ENCODE measurements at regions not wholly inside any gene's neighbourhood (a gene's known extent, or its start where the extent isn't known, plus 50 kb on each side); places are given as distances from the start of the nearest gene placed in this dataset.

GRCh38 chr3:31448882-31449243, 83.9 kb upstream of the STT3B start:
- TF ChIP-seq, protein P1, sequence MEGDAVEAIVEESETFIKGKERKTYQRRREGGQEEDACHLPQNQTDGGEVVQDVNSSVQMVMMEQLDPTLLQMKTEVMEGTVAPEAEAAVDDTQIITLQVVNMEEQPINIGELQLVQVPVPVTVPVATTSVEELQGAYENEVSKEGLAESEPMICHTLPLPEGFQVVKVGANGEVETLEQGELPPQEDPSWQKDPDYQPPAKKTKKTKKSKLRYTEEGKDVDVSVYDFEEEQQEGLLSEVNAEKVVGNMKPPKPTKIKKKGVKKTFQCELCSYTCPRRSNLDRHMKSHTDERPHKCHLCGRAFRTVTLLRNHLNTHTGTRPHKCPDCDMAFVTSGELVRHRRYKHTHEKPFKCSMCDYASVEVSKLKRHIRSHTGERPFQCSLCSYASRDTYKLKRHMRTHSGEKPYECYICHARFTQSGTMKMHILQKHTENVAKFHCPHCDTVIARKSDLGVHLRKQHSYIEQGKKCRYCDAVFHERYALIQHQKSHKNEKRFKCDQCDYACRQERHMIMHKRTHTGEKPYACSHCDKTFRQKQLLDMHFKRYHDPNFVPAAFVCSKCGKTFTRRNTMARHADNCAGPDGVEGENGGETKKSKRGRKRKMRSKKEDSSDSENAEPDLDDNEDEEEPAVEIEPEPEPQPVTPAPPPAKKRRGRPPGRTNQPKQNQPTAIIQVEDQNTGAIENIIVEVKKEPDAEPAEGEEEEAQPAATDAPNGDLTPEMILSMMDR (IDR thresholded peaks at IDR 0.05; ENCODE audit: insufficient read depth, low read depth, low read length): no peak
- no peak for DNase-seq (ENCODE audit: low read depth)
- no peak overlapping the region for H3K4me3 ChIP-seq (ENCODE audit: low read depth, low read length)

DNA sequence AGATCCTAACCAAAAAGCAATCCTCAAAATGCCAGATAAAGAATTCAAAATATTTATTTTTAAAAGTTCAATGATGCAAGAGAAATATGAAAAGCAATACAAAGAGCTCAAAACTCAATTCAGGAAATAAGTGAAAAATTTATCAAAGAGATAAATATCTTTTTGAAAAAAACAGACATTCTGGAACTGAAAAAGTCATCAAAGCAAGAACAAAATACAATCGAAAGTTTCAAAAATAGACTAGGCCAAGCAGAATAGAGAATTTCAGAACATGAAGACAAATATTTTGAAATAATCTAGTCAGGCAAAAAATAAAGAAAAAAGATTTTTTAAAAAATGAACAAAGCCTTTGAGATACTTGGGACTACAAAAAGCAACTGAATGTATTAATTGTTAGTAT, 83.4 kb upstream of the STT3B start:
- no peak overlapping the region for H3K4me3 ChIP-seq (ENCODE audit: low read depth, low read length)
- TF ChIP-seq, protein P1 (IDR thresholded peaks at IDR 0.05; ENCODE audit: insufficient read depth, low read depth, low read length): no peak
- no peak for DNase-seq (ENCODE audit: low read depth)

DNA sequence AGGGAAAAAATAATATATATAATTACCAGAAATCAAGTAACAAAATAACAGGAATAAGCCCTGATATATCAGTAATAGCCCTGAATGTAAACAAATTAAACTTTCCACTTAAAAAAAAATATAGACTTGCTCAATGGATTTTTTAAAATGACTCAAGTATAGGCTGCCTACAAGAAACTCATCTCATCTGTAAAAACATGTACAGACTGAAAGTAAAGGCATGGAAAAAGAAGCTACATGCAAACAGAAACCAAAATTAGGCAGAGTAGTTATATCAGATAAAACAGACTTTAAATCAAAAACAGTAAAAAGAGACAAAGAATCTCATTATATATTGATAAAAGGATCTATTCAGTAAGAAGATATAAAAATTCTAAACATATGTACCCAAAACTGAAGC, 82.4 kb upstream of the STT3B start:
- TF ChIP-seq, protein P1 (IDR thresholded peaks at IDR 0.05; ENCODE audit: insufficient read depth, low read depth, low read length): no peak
- DNase-seq (ENCODE audit: low read depth): no peak
- no peak overlapping the region for H3K4me3 ChIP-seq (ENCODE audit: low read depth, low read length)

DNA sequence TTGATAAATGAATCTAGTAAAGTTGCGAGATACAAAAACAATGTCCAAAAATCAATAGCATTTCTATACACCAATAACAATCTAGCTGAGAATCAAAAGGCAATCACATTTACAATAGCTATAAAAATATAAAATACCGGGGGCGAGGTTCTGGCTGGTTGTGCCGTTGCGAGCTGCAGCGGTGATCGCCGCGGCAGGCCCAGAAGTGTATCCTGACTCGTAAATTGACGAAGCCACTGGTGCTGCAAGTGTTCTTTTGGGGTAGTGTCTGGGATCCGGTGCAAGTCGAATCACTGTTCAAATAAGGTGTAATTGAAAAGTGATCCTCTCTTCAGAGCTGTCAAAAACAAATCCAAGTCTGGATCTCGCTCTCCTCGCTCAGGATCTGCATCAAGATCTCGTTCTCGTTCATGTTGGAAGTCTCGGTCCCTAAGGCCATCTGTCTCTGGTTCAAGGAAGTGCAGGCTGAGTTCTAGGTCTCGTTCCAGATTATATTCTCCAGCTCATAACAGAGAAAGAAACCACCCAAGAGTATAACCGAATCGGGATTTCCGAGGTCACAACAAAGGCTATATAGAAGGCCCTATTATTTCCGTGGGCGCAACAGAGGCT, 80.1 kb upstream of the STT3B start:
- TF ChIP-seq, protein P1 (IDR thresholded peaks at IDR 0.05; ENCODE audit: insufficient read depth, low read depth, low read length): no peak
- no peak for DNase-seq (ENCODE audit: low read depth)
- H3K4me3 ChIP-seq (ENCODE audit: low read depth, low read length): no peak overlapping the region

DNA sequence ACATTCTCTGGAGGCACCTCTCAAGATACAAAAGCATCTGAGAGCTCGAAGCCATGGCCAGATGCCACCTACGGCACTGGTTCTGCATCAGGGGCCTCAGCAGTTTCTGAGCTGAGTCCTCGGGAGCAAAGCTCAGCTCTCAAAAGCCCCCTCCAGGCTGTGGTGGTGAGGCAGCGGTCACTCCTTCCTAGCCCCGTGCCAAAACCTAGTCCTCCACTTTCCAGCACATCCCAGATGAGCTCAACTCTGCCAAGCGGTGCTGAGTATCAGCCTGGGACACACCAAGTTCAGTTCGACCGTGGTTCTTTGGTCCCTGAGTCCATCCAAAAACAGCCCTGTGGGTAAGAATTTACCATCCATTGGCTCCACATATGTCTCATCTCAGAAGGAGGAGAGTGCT, 79.3 kb upstream of the STT3B start:
- no peak for DNase-seq (ENCODE audit: low read depth)
- TF ChIP-seq, protein P1 (IDR thresholded peaks at IDR 0.05; ENCODE audit: insufficient read depth, low read depth, low read length): no peak

GRCh38 chr3:31455524-31455923, 77.2 kb upstream of the STT3B start:
- no peak overlapping the region for H3K4me3 ChIP-seq (ENCODE audit: low read depth, low read length)
- DNase-seq (ENCODE audit: low read depth): no peak
- TF ChIP-seq, protein P1 (IDR thresholded peaks at IDR 0.05; ENCODE audit: insufficient read depth, low read depth, low read length): no peak

More for the DNA sequence above, 79.3 kb upstream of the STT3B start:
- no peak overlapping the region for H3K4me3 ChIP-seq (ENCODE audit: low read depth, low read length)

DNA sequence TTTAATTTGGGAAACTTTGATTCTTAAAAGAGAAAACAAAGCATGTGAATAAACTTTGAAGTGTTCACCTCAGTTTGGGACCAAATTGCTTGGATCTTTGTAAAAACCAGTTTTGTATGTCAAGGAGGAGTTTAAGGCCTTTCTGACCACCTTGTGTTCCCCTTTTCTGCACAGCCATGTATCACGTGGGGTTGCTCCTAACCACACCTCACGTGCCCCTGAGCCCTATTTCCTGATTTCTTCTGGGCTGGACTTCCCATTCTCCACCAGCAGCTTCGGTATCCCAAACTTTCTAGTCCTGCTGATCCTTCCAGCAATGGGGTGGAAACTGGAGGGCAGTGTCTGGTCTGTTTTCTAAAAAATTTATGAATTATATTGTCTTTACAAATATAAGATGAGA, 76.4 kb upstream of the STT3B start:
- DNase-seq (ENCODE audit: low read depth): no peak

More for the DNA sequence above, 76.4 kb upstream of the STT3B start:
- no peak overlapping the region for H3K4me3 ChIP-seq (ENCODE audit: low read depth, low read length)
- TF ChIP-seq, protein P1 (IDR thresholded peaks at IDR 0.05; ENCODE audit: insufficient read depth, low read depth, low read length): no peak
